ENCODE measurements at regions not wholly inside any gene's neighbourhood (a gene's known extent, or its start where the extent isn't known, plus 50 kb on each side); places are given as distances from the start of the nearest gene placed in this dataset.

GRCh38 chr4:137043184-137043583 lies 489.1 kb downstream of the PCDH18 start:
- no peak overlapping the region for H3K4me3 ChIP-seq (replicated peaks; ENCODE audit: low read depth, low read length)
- no peak for DNase-seq (ENCODE audit: low read depth)
- TF ChIP-seq CTCF (IDR thresholded peaks at IDR 0.05; ENCODE audit: low read length, missing control alignments): no peak

DNA sequence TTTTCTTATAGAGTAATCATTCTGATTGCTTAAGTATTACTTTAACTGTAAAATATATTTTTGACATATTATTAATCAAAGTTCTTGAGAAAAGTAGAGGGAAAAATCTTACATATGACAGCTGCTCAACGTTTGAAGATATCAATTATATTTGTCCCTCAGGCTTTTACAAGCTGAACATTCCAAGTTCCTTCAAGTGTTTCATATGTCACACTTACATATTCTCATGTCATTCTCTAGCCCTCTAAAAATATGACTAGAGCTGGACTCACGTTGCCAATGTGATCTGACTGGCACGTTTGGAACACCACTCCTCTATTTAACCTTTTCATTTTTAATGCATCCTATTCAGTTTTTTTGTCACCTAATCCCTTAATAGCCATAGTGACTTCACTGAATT lies 492.9 kb downstream of the PCDH18 start:
- H3K4me3 ChIP-seq (replicated peaks; ENCODE audit: low read depth, low read length): no peak overlapping the region
- no peak for DNase-seq (ENCODE audit: low read depth)
- no peak for TF ChIP-seq CTCF (IDR thresholded peaks at IDR 0.05; ENCODE audit: low read length, missing control alignments)

DNA sequence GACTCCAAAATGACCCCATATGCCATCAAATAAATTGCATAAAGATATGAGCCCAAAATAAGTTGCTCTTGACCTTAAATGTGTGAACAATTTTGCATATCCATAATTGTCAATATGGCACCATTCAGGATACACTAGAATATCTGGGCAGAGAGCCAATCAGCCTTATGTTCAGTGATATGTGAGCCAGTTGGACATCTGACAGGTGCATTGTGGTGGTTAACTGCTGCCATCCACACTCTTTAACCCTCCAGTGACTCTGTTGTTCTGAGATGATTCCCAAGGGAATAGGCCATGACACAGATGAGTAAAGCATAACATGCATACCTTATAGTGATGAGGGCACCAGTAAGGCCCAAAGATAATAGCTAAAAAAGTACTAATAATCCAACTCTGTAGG lies 500.1 kb downstream of the PCDH18 start:
- no peak for TF ChIP-seq CTCF (IDR thresholded peaks at IDR 0.05; ENCODE audit: low read length, missing control alignments)
- DNase-seq (ENCODE audit: low read depth): peak; percentile 4
- no peak overlapping the region for H3K4me3 ChIP-seq (replicated peaks; ENCODE audit: low read depth, low read length)

GRCh38 chr4:137029026-137029425 lies 503.3 kb downstream of the PCDH18 start:
- no peak for DNase-seq (ENCODE audit: low read depth)
- no peak overlapping the region for H3K4me3 ChIP-seq (replicated peaks; ENCODE audit: low read depth, low read length)
- no peak for TF ChIP-seq CTCF (IDR thresholded peaks at IDR 0.05; ENCODE audit: low read length, missing control alignments)

- DNase-seq (ENCODE audit: low read depth): no peak
- H3K4me3 ChIP-seq (replicated peaks; ENCODE audit: low read depth, low read length): no peak overlapping the region
- TF ChIP-seq CTCF (IDR thresholded peaks at IDR 0.05; ENCODE audit: low read length, missing control alignments): no peak
These were observed 506.7 kb downstream of the PCDH18 start for GRCh38 chr4:137025484-137026059.

DNA sequence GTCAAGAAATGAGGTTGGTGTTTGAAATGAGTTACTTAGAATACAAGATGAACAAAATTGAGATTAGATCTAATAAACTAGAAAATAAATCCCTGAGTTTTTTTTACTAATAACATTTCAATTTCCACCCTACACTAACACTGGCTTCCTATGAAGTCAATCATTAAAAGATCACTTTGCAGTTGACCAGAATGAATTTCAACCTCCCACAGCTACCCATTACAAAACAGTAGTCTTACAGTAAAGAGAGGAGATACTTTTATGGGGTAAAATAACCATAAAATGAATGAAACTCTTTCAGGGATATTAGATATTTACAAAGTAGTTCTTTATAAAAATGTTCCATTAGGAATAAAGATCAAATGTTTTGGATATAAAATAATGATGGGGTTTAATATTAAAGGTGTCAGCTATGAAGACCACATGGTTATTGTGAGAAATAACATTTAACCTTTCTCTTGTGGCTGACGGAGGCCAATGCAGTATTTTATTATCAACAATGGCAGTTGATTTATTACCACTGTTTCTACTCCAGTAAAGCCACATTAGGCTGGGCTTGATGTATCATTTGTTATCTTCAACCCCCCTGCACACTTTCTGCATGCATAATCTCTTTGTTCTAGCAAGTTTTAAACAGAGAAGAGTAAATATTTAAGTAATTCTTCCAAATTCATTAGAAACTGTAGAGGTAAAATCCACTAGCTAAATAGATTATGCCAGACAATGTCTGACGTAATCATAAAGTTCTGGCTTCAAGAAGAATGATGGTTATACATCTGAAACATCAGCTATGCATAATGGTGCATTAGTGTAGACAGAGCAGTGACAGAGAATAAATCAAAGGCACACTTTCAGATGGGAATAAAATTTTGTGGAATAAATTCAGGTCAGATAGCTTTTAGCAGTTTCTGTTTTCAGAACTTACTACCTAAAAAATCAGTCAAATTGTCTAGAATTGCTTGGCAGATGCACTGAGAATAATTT lies 516.6 kb downstream of the PCDH18 start:
- H3K4me3 ChIP-seq (replicated peaks; ENCODE audit: low read depth, low read length): no peak overlapping the region
- TF ChIP-seq CTCF (IDR thresholded peaks at IDR 0.05; ENCODE audit: low read length, missing control alignments): no peak
- no peak for DNase-seq (ENCODE audit: low read depth)

Measured in fibroblast of pulmonary artery (primary cell).